IMR-90 (cell line): ENCODE measurements at regions not wholly inside any gene's neighbourhood (a gene's known extent, or its start where the extent isn't known, plus 50 kb on each side); places are given as distances from the start of the nearest gene placed in this dataset.

Experiments
- ATAC-seq: fragments of 200-7000 bp; cut with Tn5 transposase; 2 replicates; pipeline ENCODE4 v1.9.1; 2020; ENCODE audit warnings: low read depth, mild to moderate bottlenecking, moderate library complexity
- BruUV-seq: library from RNA; stranded (reverse); fragments of 400-500 nt; replicated peaks from 2 replicates; lab custom pipeline; 2021; lab: Mats Ljungman, UMichigan
- CTCF ChIA-PET: fragments of 300-600 bp; formaldehyde crosslinking; extraction: SDS; loops from one replicate; lab custom pipeline; 2021; ENCODE audit warnings: antibody characterized with exemption; lab: Yijun Ruan, JAX
- POLR2A ChIA-PET: fragments of 300-600 bp; sonication (Branson Sonifier 250); formaldehyde crosslinking; loops from one replicate; lab custom pipeline; 2022; ENCODE audit warnings: antibody characterized with exemption; ENCODE audit not compliant: unreplicated experiment; lab: Charles Lee
- DNase-seq: peaks from one replicate; pipeline ENCODE4 v3.0.0; 2013
- H2AFZ ChIP-seq: replicated peaks from 2 replicates; pipeline ENCODE3; 2013; ENCODE audit warnings: low read length, mild to moderate bottlenecking; ENCODE audit not compliant: poor library complexity
- H2AK5ac ChIP-seq: 2 replicates; pipeline ENCODE4 v1.6.1; 2013; ENCODE audit warnings: low read depth, low read length, inconsistent platforms
- H2AK9ac ChIP-seq: replicated peaks from 2 replicates; pipeline ENCODE3; 2013; ENCODE audit warnings: mild to moderate bottlenecking, low read depth, low read length, moderate library complexity; ENCODE audit not compliant: poor library complexity
- H2BK120ac ChIP-seq: 2 replicates; pipeline ENCODE4 v1.6.1; 2013; ENCODE audit warnings: low read depth, low read length, inconsistent platforms
- H2BK15ac ChIP-seq: 3 replicates; pipeline ENCODE4 v1.6.1; 2013; ENCODE audit warnings: low read depth, low read length, inconsistent platforms
- H2BK20ac ChIP-seq: 2 replicates; pipeline ENCODE4 v1.6.1; 2013; ENCODE audit warnings: low read depth, mild to moderate bottlenecking, inconsistent platforms, low read length, moderate library complexity
- H2BK5ac ChIP-seq: 2 replicates; pipeline ENCODE4 v1.6.1; 2013; ENCODE audit warnings: mild to moderate bottlenecking, low read depth, low read length, inconsistent platforms; ENCODE audit not compliant: poor library complexity, severe bottlenecking
- H3K14ac ChIP-seq: replicated peaks from 2 replicates; pipeline ENCODE4 v1.6.1; 2013; ENCODE audit warnings: low read depth, low read length, inconsistent platforms
- H3K18ac ChIP-seq: 2 replicates; pipeline ENCODE4 v1.6.1; 2013; ENCODE audit warnings: low read depth, low read length, control low read depth
- H3K23ac ChIP-seq: 2 replicates; pipeline ENCODE4 v1.6.1; 2013; ENCODE audit warnings: low read depth, low read length, inconsistent platforms
- H3K27ac ChIP-seq: 2 replicates; pipeline ENCODE4 v1.5.1; 2013; ENCODE audit warnings: mild to moderate bottlenecking, control low read depth, low read length; ENCODE audit not compliant: insufficient read depth
- H3K27me3 ChIP-seq: 2 replicates; pipeline ENCODE4 v1.6.1; 2013; ENCODE audit warnings: low read length; ENCODE audit not compliant: control insufficient read depth, insufficient read depth
- H3K36me3 ChIP-seq: 2 replicates; pipeline ENCODE4 v1.6.1; 2013; ENCODE audit warnings: low read length, mixed read lengths; ENCODE audit not compliant: control insufficient read depth, insufficient read depth
- H3K4ac ChIP-seq: 2 replicates; pipeline ENCODE4 v1.6.1; 2013; ENCODE audit warnings: low read depth, low read length, inconsistent platforms
- H3K4me1 ChIP-seq: 2 replicates; pipeline ENCODE4 v1.6.1; 2013; ENCODE audit warnings: low read length, mixed read lengths; ENCODE audit not compliant: control insufficient read depth, insufficient read depth
- H3K4me2 ChIP-seq: 2 replicates; pipeline ENCODE4 v1.6.1; 2013; ENCODE audit warnings: low read depth, mild to moderate bottlenecking, control low read depth, low read length, moderate library complexity
- H3K4me3 ChIP-seq: 2 replicates; pipeline ENCODE4 v1.5.1; 2013; ENCODE audit warnings: low read depth, mild to moderate bottlenecking, control low read depth, low read length, moderate library complexity; ENCODE audit not compliant: insufficient read depth
- H3K56ac ChIP-seq: 2 replicates; pipeline ENCODE4 v1.6.1; 2013; ENCODE audit warnings: low read length, inconsistent platforms; ENCODE audit not compliant: insufficient read depth; ENCODE audit errors: extremely low read depth
- H3K79me1 ChIP-seq, 2 experiments: 2 replicates each; pipeline ENCODE4 v1.6.1; 2013; ENCODE audit warnings: low read length in 2 of 2, inconsistent platforms in 1 of 2, low read depth in 1 of 2
- H3K9ac ChIP-seq: 2 replicates; pipeline ENCODE4 v1.6.1; 2013; ENCODE audit warnings: low read depth, low read length, control low read depth
- H3K9me1 ChIP-seq: 2 replicates; pipeline ENCODE4 v1.6.1; 2013; ENCODE audit warnings: low read length, inconsistent platforms; ENCODE audit not compliant: insufficient read depth
- H3K9me3 ChIP-seq: 2 replicates; pipeline ENCODE4 v1.6.1; 2013; ENCODE audit warnings: low read length; ENCODE audit not compliant: control insufficient read depth, insufficient read depth
- H4K20me1 ChIP-seq: 2 replicates; pipeline ENCODE4 v1.6.1; 2013; ENCODE audit warnings: low read length, inconsistent platforms; ENCODE audit not compliant: insufficient read depth
- H4K5ac ChIP-seq: 2 replicates; pipeline ENCODE4 v1.6.1; 2013; ENCODE audit warnings: mild to moderate bottlenecking, low read depth, low read length, control low read depth
- H4K8ac ChIP-seq, 2 experiments: 2 replicates each; pipeline ENCODE4 v1.6.1; 2013; ENCODE audit warnings: low read depth in 2 of 2, low read length in 2 of 2, control low read depth in 1 of 2, inconsistent platforms in 1 of 2
- H4K91ac ChIP-seq: 2 replicates; pipeline ENCODE4 v1.6.1; 2013; ENCODE audit warnings: low read depth, low read length, inconsistent platforms; ENCODE audit not compliant: insufficient read depth
- CEBPB ChIP-seq: IDR thresholded peaks from 2 replicates; pipeline ENCODE4 v1.6.1; 2012; ENCODE audit warnings: low read depth, low read length, improper control_type of control experiment
- CHD1 ChIP-seq: IDR thresholded peaks from 2 replicates; pipeline ENCODE4 v1.6.1; 2012; ENCODE audit warnings: low read depth, low read length, improper control_type of control experiment
- FOS ChIP-seq: fragments of 150-350 bp; IDR thresholded peaks from 2 replicates; pipeline ENCODE4 v1.6.1; 2016; ENCODE audit warnings: low read depth, low read length
- RAD21 ChIP-seq: IDR thresholded peaks from 2 replicates; pipeline ENCODE4 v1.6.1; 2012; ENCODE audit warnings: low read length, improper control_type of control experiment
- RCOR1 ChIP-seq: IDR thresholded peaks from 2 replicates; pipeline ENCODE4 v1.6.1; 2012; ENCODE audit warnings: mild to moderate bottlenecking, low read length, improper control_type of control experiment; ENCODE audit not compliant: insufficient replicate concordance
- WGBS, 2 experiments: methylation state at CpG; one replicate each; pipeline versions ENCODE4 v1.1.5 to v1.1.7; 2013; ENCODE audit warnings: missing lambda C conversion rate in 2 of 2; ENCODE audit not compliant: insufficient read length in 1 of 2; ENCODE audit errors: extremely low coverage in 2 of 2; 5-methylcytosine and 5-hydroxymethylcytosine counted together
- dilution Hi-C: fragments of 300-500 bp; cut with HindIII; formaldehyde crosslinking; loops from one replicate; pipeline ENCODE4 v1.14.3; 2018; ENCODE audit warnings: low sequenced_read_pairs; ENCODE audit not compliant: unreplicated experiment
- in situ Hi-C: fragments of 300-500 bp; cut with MboI; formaldehyde crosslinking; loops from 3 replicates; pipeline ENCODE4 v1.14.3; 2019; ENCODE audit warnings: low sequenced_read_pairs, inconsistent platforms, mixed read lengths
- intact Hi-C: fragments of 100-400 bp; cut with micrococcal nuclease; formaldehyde crosslinking; loops from 2 replicates; pipeline ENCODE4 v1.10.0; 2022
- TF ChIP-seq, protein P1 (sequence below): fragments of 150-350 bp; IDR thresholded peaks from 2 replicates; pipeline ENCODE4 v1.6.1; 2016; ENCODE audit warnings: low read depth, mild to moderate bottlenecking, low read length, moderate library complexity, borderline replicate concordance

DNA sequence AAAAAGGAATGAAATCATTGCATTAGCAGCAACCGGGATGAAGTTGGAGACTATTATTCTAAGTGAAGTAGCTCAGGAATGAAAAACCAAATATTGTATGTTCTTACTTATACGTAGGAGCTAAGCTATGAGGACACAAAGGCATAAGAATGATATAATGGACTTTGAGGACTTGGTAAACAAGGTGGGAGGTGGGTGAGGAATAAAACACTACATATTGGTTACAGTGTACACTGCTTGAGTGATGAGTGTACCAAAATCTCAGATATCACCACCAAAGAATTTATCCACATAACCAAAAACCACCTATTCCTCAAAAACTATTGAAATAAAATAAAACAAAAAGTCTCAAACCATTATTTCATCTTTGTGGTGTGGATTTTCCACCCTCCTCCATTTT lies 593.5 kb downstream of the TENT5A start:
- Histone ChIP-seq H3K56ac (no peak overlapping the region), H3K18ac (no peak overlapping the region), H3K36me3 (no peaks in the 10 kb centered on the region), H3K27ac (no peak overlapping the region), H3K9me1 (no peaks in the 10 kb centered on the region), H2BK20ac (no peak overlapping the region), H3K4ac (no peak overlapping the region), H4K91ac (no peak overlapping the region), H3K9ac (no peak overlapping the region), H2BK120ac (no peak overlapping the region), H3K23ac (no peak overlapping the region), H3K79me1 (no peaks in the 10 kb centered on the region), H3K27me3 (no peaks in the 10 kb centered on the region), H4K8ac (no peak overlapping the region), H2AFZ (no peak overlapping the region), H3K14ac (no peak overlapping the region), H2BK5ac (no peak overlapping the region), H2AK5ac (no peak overlapping the region), H3K9me3 (no peaks in the 10 kb centered on the region), H4K5ac (no peak overlapping the region), H3K4me1 (no peaks in the 10 kb centered on the region), H4K20me1 (no peaks in the 10 kb centered on the region), H3K4me2 (no peak overlapping the region), H2AK9ac (no peak overlapping the region), H3K4me3 (no peak overlapping the region), H2BK15ac (no peak overlapping the region)
- in situ Hi-C loops = no loop called here
- no CpG with 5 or more reads among the region's 2 CpGs for WGBS, 2 experiments
- intact Hi-C loops = no loop called here
- DNase-seq (no peak), ATAC-seq (no peak)
- ChIA-PET CTCF (no interaction called here), POLR2A (no interaction called here)
- dilution Hi-C loops = no loop called here
- BruUV-seq = no TSS peak
- no peak for TF ChIP-seq CHD1
- no peak for TF ChIP-seq RCOR1
- no peak for TF ChIP-seq RAD21
- TF ChIP-seq FOS = no peak
- TF ChIP-seq, protein P1, sequence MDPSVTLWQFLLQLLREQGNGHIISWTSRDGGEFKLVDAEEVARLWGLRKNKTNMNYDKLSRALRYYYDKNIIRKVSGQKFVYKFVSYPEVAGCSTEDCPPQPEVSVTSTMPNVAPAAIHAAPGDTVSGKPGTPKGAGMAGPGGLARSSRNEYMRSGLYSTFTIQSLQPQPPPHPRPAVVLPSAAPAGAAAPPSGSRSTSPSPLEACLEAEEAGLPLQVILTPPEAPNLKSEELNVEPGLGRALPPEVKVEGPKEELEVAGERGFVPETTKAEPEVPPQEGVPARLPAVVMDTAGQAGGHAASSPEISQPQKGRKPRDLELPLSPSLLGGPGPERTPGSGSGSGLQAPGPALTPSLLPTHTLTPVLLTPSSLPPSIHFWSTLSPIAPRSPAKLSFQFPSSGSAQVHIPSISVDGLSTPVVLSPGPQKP = no peak
- TF ChIP-seq CEBPB = no peak
